ENCODE measurements at regions not wholly inside any gene's neighbourhood (a gene's known extent, or its start where the extent isn't known, plus 50 kb on each side); places are given as distances from the start of the nearest gene placed in this dataset.

DNA sequence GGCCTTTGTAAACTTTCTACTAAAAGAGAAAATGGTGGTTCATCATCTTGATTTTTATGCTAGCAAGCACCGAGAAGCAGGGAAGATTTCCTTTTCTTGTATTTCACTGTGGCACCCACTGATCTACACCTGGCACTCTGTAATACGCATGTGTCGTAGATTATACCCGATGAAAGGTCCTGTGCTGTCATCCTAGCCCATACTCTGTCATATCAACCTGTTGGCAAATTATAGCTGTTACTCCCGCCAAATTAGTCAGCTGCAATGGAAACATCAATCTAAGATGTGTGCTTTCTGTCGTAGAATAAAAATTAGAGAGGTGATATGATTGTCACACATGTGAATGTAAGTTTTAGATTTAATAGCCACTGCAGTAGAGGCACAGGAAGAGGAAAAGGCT is 263.4 kb upstream of the PITX2 start:
- TF ChIP-seq USF2 (IDR thresholded peaks at IDR 0.05; ENCODE audit: low read depth, low read length): no peak
- TF ChIP-seq CTCF (conservative IDR thresholded peaks at IDR 0.05; ENCODE audit: low read depth, low read length): no peak
- no peak for TF ChIP-seq BHLHE40 (IDR thresholded peaks at IDR 0.05; ENCODE audit: low read depth, low read length)
- no peak for TF ChIP-seq MXI1 (IDR thresholded peaks at IDR 0.05; ENCODE audit: borderline replicate concordance, low read depth, low read length)

Data from IMR-90 (cell line).